H1 (cell line): ENCODE measurements at regions not wholly inside any gene's neighbourhood (a gene's known extent, or its start where the extent isn't known, plus 50 kb on each side); places are given as distances from the start of the nearest gene placed in this dataset.

Experiments used
- CTCF ChIA-PET: fragments of 300-600 bp; sonication (Branson Sonifier 250); formaldehyde crosslinking; loops from one replicate; lab custom pipeline; 2021; ENCODE audit not compliant: partially characterized antibody; lab: Charles Lee
- POLR2A ChIA-PET: fragments of 300-600 bp; sonication (Branson Sonifier 250); formaldehyde crosslinking; loops from one replicate; lab custom pipeline; 2021; ENCODE audit warnings: inconsistent platforms; ENCODE audit not compliant: partially characterized antibody; lab: Charles Lee
- DNase-seq, 2 experiments: peaks; one replicate each; pipeline versions ENCODE4 v3.0.0 to v3.0.0-alpha.2; 2010 to 2022; ENCODE audit warnings: low spot score in 2 of 2, low read depth in 1 of 2, mixed read lengths in 1 of 2
- FAIRE-seq: peaks from 2 replicates; lab custom pipeline; 2011; peaks lifted over from hg19 to GRCh38; lab: Jason Lieb, UNC
- H2AFZ ChIP-seq: 2 replicates; pipeline ENCODE4 v1.8.1; 2012; ENCODE audit warnings: low read length, inconsistent platforms
- H2AK5ac ChIP-seq: 2 replicates; pipeline ENCODE4 v1.6.1; 2013; ENCODE audit warnings: low read depth, low read length
- H2BK120ac ChIP-seq: replicated peaks from 2 replicates; pipeline ENCODE3; 2013; ENCODE audit warnings: low read depth, low read length, inconsistent platforms
- H2BK12ac ChIP-seq: 2 replicates; pipeline ENCODE4 v1.6.1; 2013; ENCODE audit warnings: low read depth, low read length
- H2BK15ac ChIP-seq: 2 replicates; pipeline ENCODE4 v1.6.1; 2013; ENCODE audit warnings: low read length
- H2BK20ac ChIP-seq: 2 replicates; pipeline ENCODE4 v1.6.1; 2013; ENCODE audit warnings: low read length
- H2BK5ac ChIP-seq: 2 replicates; pipeline ENCODE4 v1.6.1; 2013; ENCODE audit warnings: low read depth, low read length
- H3K14ac ChIP-seq: 2 replicates; pipeline ENCODE4 v1.6.1; 2013; ENCODE audit warnings: inconsistent platforms; ENCODE audit not compliant: insufficient read length
- H3K18ac ChIP-seq: 2 replicates; pipeline ENCODE4 v1.6.1; 2013; ENCODE audit warnings: low read length; ENCODE audit errors: extremely low read depth
- H3K23ac ChIP-seq: 2 replicates; pipeline ENCODE4 v1.6.1; 2013; ENCODE audit warnings: inconsistent platforms; ENCODE audit not compliant: insufficient read length
- H3K23me2 ChIP-seq: 2 replicates; pipeline ENCODE4 v1.6.1; 2013; ENCODE audit warnings: low read depth, low read length
- H3K27ac ChIP-seq: 2 replicates; pipeline ENCODE4 v1.6.1; 2011; ENCODE audit warnings: low read depth, low read length, inconsistent platforms
- H3K27me3 ChIP-seq, 4 experiments: replicated peaks in 1 of 4; 1 replicate in 1 of 4; 2 replicates in 3 of 4; pipeline versions ENCODE4 v1.6.1 to v1.8.1; 2011 to 2013; ENCODE audit warnings: low read length in 3 of 4, mild to moderate bottlenecking in 3 of 4, inconsistent platforms in 2 of 4, mixed read lengths in 2 of 4, moderate library complexity in 1 of 4; ENCODE audit not compliant: control insufficient read depth in 3 of 4, insufficient read depth in 3 of 4; ENCODE audit errors: extremely low read depth in 1 of 4
- H3K36me3 ChIP-seq, 4 experiments: 2 replicates each; pipeline versions ENCODE4 v1.6.1 to v1.8.1; 2011 to 2013; ENCODE audit warnings: mild to moderate bottlenecking in 4 of 4, low read length in 3 of 4, moderate library complexity in 2 of 4, control low read depth in 1 of 4, inconsistent platforms in 1 of 4; ENCODE audit not compliant: insufficient read depth in 4 of 4, control insufficient read depth in 2 of 4
- H3K4ac ChIP-seq: replicated peaks from 2 replicates; pipeline ENCODE3; 2013; ENCODE audit warnings: low read length, low read depth, mixed read lengths, inconsistent platforms; ENCODE audit not compliant: insufficient read length
- H3K4me1 ChIP-seq, 4 experiments: replicated peaks in 1 of 4; 1 replicate in 1 of 4; 2 replicates in 3 of 4; pipeline versions ENCODE4 v1.6.1 to v1.8.1; 2011 to 2013; ENCODE audit warnings: low read length in 3 of 4, inconsistent platforms in 2 of 4, mixed read lengths in 1 of 4; ENCODE audit not compliant: insufficient read depth in 4 of 4, control insufficient read depth in 3 of 4
- H3K4me2 ChIP-seq, 2 experiments: 2 replicates each; pipeline versions ENCODE4 v1.6.1 to v1.8.1; 2011 to 2013; ENCODE audit warnings: low read depth in 2 of 2, low read length in 2 of 2, control low read depth in 1 of 2, inconsistent platforms in 1 of 2, mild to moderate bottlenecking in 1 of 2; ENCODE audit not compliant: insufficient read depth in 1 of 2
- H3K4me3 ChIP-seq, 4 experiments: fragments of 200-600, 300-600 bp in 1 of 4; sonication (generic), shearing (Covaris generic), sonication (Bioruptor Twin) in 1 of 4; 2 replicates each; pipeline versions ENCODE4 v1.5.1 to v1.8.1; 2011 to 2016; ENCODE audit warnings: low read length in 4 of 4, low read depth in 3 of 4, control low read depth in 2 of 4, inconsistent platforms in 2 of 4, mild to moderate bottlenecking in 2 of 4, mixed read lengths in 1 of 4, moderate library complexity in 1 of 4; ENCODE audit not compliant: insufficient read depth in 2 of 4; ENCODE audit errors: extremely low read depth in 1 of 4
- H3K56ac ChIP-seq: replicated peaks from 2 replicates; pipeline ENCODE3; 2013; ENCODE audit warnings: low read depth, mild to moderate bottlenecking, mixed read lengths, low read length, inconsistent platforms; ENCODE audit not compliant: insufficient read length
- H3K79me1 ChIP-seq: 2 replicates; pipeline ENCODE4 v1.6.1; 2013; ENCODE audit warnings: low read depth, low read length, control low read depth
- H3K79me2 ChIP-seq, 2 experiments: 2 replicates each; pipeline versions ENCODE4 v1.6.1 to v1.8.1; 2012 to 2013; ENCODE audit warnings: low read length in 2 of 2, mild to moderate bottlenecking in 2 of 2, inconsistent platforms in 1 of 2; ENCODE audit not compliant: insufficient read depth in 2 of 2, control insufficient read depth in 1 of 2
- H3K9ac ChIP-seq, 4 experiments: replicated peaks in 1 of 4; 1 replicate in 1 of 4; 2 replicates in 3 of 4; pipeline versions ENCODE4 v1.6.1 to v1.8.1; 2011 to 2013; ENCODE audit warnings: low read depth in 3 of 4, low read length in 3 of 4, control low read depth in 2 of 4, mild to moderate bottlenecking in 2 of 4, moderate library complexity in 2 of 4, inconsistent platforms in 1 of 4; ENCODE audit errors: extremely low read depth in 1 of 4
- H3K9me3 ChIP-seq, 2 experiments: 2 replicates each; pipeline versions ENCODE4 v1.6.1 to v1.8.1; 2012 to 2013; ENCODE audit warnings: mild to moderate bottlenecking in 2 of 2, moderate library complexity in 2 of 2, control low read depth in 1 of 2, inconsistent platforms in 1 of 2, low read depth in 1 of 2, low read length in 1 of 2, mixed read lengths in 1 of 2; ENCODE audit not compliant: insufficient read depth in 2 of 2
- H4K20me1 ChIP-seq, 2 experiments: replicated peaks in 1 of 2; 2 replicates each; pipeline versions ENCODE3 to v1.8.1; 2011 to 2013; ENCODE audit warnings: inconsistent platforms in 2 of 2, low read length in 2 of 2, mild to moderate bottlenecking in 1 of 2; ENCODE audit not compliant: insufficient read depth in 2 of 2, control insufficient read depth in 1 of 2
- H4K5ac ChIP-seq: 2 replicates; pipeline ENCODE4 v1.6.1; 2013; ENCODE audit warnings: low read length, low read depth, mixed read lengths, inconsistent platforms; ENCODE audit not compliant: insufficient read length
- H4K8ac ChIP-seq: 2 replicates; pipeline ENCODE4 v1.8.0; 2013; ENCODE audit warnings: mild to moderate bottlenecking, moderate library complexity, low read length, inconsistent platforms; ENCODE audit not compliant: insufficient read depth; ENCODE audit errors: extremely low read depth
- H4K91ac ChIP-seq: replicated peaks from 2 replicates; pipeline ENCODE3; 2013; ENCODE audit warnings: low read length, mixed read lengths, inconsistent platforms; ENCODE audit not compliant: insufficient read length
- ASH2L ChIP-seq: fragments of 200-600, 300-600 bp; sonication (generic); IDR thresholded peaks from one replicate; pipeline ENCODE4 v1.7.1; 2017; ENCODE audit warnings: low read length
- CHD1 ChIP-seq: IDR thresholded peaks from 2 replicates; pipeline ENCODE4 v1.6.1; 2012; ENCODE audit warnings: low read depth, low read length, improper control_type of control experiment
- JUND ChIP-seq: IDR thresholded peaks from 2 replicates; pipeline ENCODE4 v1.6.1; 2011; ENCODE audit warnings: mild to moderate bottlenecking, improper control_type of control experiment, low read length
- MAFK ChIP-seq: IDR thresholded peaks from 2 replicates; pipeline ENCODE4 v1.6.1; 2012; ENCODE audit warnings: low read depth, mild to moderate bottlenecking, improper control_type of control experiment, low read length
- PHF8 ChIP-seq: fragments of 200-600 bp; sonication (generic); conservative IDR thresholded peaks from 2 replicates; pipeline ENCODE4 v1.7.1; 2012; ENCODE audit warnings: low read depth, mild to moderate bottlenecking, inconsistent platforms, low read length, moderate library complexity
- POLR2AphosphoS5 ChIP-seq: IDR thresholded peaks from 2 replicates; pipeline ENCODE4 v1.6.1; 2011; ENCODE audit warnings: low read depth, low read length
- RAD21 ChIP-seq, 2 experiments: IDR thresholded peaks in 1 of 2; conservative IDR thresholded peaks in 1 of 2; 2 replicates each; pipeline ENCODE4 v1.6.1; 2011; ENCODE audit warnings: low read depth in 2 of 2, low read length in 2 of 2, improper control_type of control experiment in 1 of 2, inconsistent platforms in 1 of 2, mild to moderate bottlenecking in 1 of 2, moderate library complexity in 1 of 2
- RNF2 ChIP-seq: fragments of 200-900, 300-1000 bp; sonication (generic); IDR thresholded peaks from 2 replicates; pipeline ENCODE4 v1.7.1; 2016; ENCODE audit warnings: borderline replicate concordance, low read depth, mild to moderate bottlenecking, antibody characterized with exemption, low read length; ENCODE audit not compliant: poor library complexity, severe bottlenecking; ENCODE audit errors: missing control alignments
- SIN3A ChIP-seq, 2 experiments: IDR thresholded peaks in 1 of 2; conservative IDR thresholded peaks in 1 of 2; 2 replicates each; pipeline ENCODE4 v1.6.1; 2011 to 2012; ENCODE audit warnings: low read length in 2 of 2, improper control_type of control experiment in 1 of 2, low read depth in 1 of 2, mild to moderate bottlenecking in 1 of 2
- WGBS, 2 experiments: shearing (Covaris generic) in 1 of 2; methylation state at CpG; one replicate each; pipeline versions ENCODE4 v1.1.6 to v1.1.7; 2013 to 2015; ENCODE audit warnings: low lambda C conversion rate in 2 of 2, mixed read lengths in 2 of 2, inconsistent platforms in 1 of 2, low coverage in 1 of 2, missing lambda C conversion rate in 1 of 2; ENCODE audit not compliant: insufficient replicate concordance in 2 of 2, insufficient coverage in 1 of 2, insufficient read length in 1 of 2; ENCODE audit errors: extremely low coverage in 1 of 2, missing lambda C conversion rate in 1 of 2; 5-methylcytosine and 5-hydroxymethylcytosine counted together
- TF ChIP-seq, protein P1 (sequence below), 3 experiments: IDR thresholded peaks; 1 replicate in 2 of 3; 2 replicates in 1 of 3; pipeline versions ENCODE4 v1.5.1 to v1.6.1; 2011; ENCODE audit warnings: low read length in 3 of 3, mild to moderate bottlenecking in 3 of 3, inconsistent platforms in 2 of 3, low read depth in 1 of 3, moderate library complexity in 1 of 3; ENCODE audit not compliant: insufficient read depth in 1 of 3; ENCODE audit errors: control extremely low read depth in 1 of 3

DNA sequence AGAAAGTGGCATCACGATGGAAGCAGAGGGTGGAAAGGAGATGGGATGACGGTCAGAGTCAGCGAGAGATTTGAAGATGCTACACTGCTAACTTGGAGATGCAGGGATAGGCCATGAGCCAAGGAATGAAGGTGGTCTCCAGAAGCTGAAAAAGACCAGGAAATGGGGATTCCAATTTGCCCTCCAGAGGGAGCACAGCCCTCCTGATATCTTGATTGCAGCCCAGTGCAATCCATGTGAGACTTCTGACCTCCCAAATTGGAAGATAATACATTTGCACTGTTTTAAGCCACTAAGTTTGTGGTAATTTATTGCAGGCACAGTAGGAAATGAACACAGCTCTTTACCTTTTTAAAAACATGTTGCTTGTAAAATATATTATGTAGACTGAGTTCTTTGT is 549.5 kb downstream of the VRK1 start:
- Histone ChIP-seq H4K91ac (no peak overlapping the region), H2AK5ac (no peak overlapping the region), H3K27ac (no peak overlapping the region), H3K4me2 (no peak overlapping the region), H3K23ac (no peak overlapping the region), H4K8ac (no peak overlapping the region), H4K20me1 (no peaks in the 10 kb centered on the region), H3K56ac (no peak overlapping the region), H3K4me1 (no peaks in the 10 kb centered on the region), H3K18ac (no peak overlapping the region), H3K14ac (no peak overlapping the region), H3K4ac (no peak overlapping the region), H3K4me3 (no peak overlapping the region), H3K9ac (no peak overlapping the region), H2AFZ (no peak overlapping the region), H2BK120ac (no peak overlapping the region), H2BK15ac (no peak overlapping the region), H2BK20ac (no peak overlapping the region), H2BK12ac (no peak overlapping the region), H3K23me2 (no peaks in the 10 kb centered on the region), H3K9me3 (peaks cover 0 to 3% of the 10 kb centered on the region in 2 experiments; a peak in 1 of 4 replicates), H3K79me1 (no peaks in the 10 kb centered on the region), H3K27me3 (no peaks in the 10 kb centered on the region), H3K79me2 (no peaks in the 10 kb centered on the region), H3K36me3 (no peaks in the 10 kb centered on the region), H2BK5ac (no peak overlapping the region), H4K5ac (no peak overlapping the region)
- TF ChIP-seq SIN3A (conservative IDR thresholded peaks at IDR 0.05 in 1 of 2, IDR thresholded peaks at IDR 0.05 in 1 of 2; ENCODE audit: low read depth in 1 of 2, low read length in 2 of 2), result no peak
- TF ChIP-seq CHD1, result no peak
- no peak for TF ChIP-seq JUND
- no peak for TF ChIP-seq PHF8
- peak; percentile 30 to 53; a peak in 3 of 4 replicates for TF ChIP-seq RAD21 (IDR thresholded peaks at IDR 0.05 in 1 of 2, conservative IDR thresholded peaks at IDR 0.05 in 1 of 2; ENCODE audit: low read depth in 2 of 2, low read length in 2 of 2)
- TF ChIP-seq, protein P1, sequence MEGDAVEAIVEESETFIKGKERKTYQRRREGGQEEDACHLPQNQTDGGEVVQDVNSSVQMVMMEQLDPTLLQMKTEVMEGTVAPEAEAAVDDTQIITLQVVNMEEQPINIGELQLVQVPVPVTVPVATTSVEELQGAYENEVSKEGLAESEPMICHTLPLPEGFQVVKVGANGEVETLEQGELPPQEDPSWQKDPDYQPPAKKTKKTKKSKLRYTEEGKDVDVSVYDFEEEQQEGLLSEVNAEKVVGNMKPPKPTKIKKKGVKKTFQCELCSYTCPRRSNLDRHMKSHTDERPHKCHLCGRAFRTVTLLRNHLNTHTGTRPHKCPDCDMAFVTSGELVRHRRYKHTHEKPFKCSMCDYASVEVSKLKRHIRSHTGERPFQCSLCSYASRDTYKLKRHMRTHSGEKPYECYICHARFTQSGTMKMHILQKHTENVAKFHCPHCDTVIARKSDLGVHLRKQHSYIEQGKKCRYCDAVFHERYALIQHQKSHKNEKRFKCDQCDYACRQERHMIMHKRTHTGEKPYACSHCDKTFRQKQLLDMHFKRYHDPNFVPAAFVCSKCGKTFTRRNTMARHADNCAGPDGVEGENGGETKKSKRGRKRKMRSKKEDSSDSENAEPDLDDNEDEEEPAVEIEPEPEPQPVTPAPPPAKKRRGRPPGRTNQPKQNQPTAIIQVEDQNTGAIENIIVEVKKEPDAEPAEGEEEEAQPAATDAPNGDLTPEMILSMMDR (IDR thresholded peaks at IDR 0.05; ENCODE audit: control extremely low read depth in 1 of 3, insufficient read depth in 1 of 3, low read depth in 1 of 3, low read length in 3 of 3), result peak; percentile 11 to 42 (median 18); a peak in 2 of 4 replicates
- no peak for TF ChIP-seq ASH2L
- TF ChIP-seq MAFK, result no peak
- TF ChIP-seq POLR2AphosphoS5, result no peak
- no peak for TF ChIP-seq RNF2
- DNase-seq (no peak), FAIRE-seq (no peak)
- ChIA-PET CTCF (interaction anchor here (1.0 to 1.5 kb wide), 3 partner anchors 10 to 51 kb away, joined by 3 read pairs; no protein-coding TSS in a partner anchor), POLR2A (interaction anchor here (0.6 kb wide), 1 partner anchor 181 kb away, joined by 3 read pairs; no protein-coding TSS in a partner anchor)
- WGBS, 2 experiments, result 90% methylated on average over 3 of the region's 3 CpGs; no CpG with 5 or more reads in 1 of the 2 experiments
